Brain pericyte (primary cell): ENCODE measurements at regions not wholly inside any gene's neighbourhood (a gene's known extent, or its start where the extent isn't known, plus 50 kb on each side); places are given as distances from the start of the nearest gene placed in this dataset.

Experiments used
- DNase-seq: peaks from one replicate; pipeline ENCODE4 v3.0.0-alpha.2; 2012; ENCODE audit warnings: low read depth, low spot score

DNA sequence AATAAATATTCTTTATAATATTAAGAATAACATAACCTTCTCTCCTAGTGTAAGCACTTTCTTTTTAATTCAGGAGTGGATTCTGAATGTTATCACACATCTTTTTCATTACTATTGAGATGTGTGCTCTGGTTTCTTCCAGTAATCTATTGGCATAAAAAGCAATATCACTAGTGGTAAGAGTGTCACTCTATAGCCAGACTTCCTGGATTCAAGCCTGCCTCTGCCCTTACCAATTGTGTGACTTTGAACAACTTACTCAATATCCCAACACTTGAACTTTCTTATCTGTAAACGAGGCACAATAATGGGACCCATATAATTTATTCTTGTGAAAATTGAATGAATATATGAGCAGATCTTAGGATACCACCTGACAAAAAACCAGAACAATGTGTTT, 71.0 kb downstream of the SEM1 start:
- DNase-seq: no peak

DNA sequence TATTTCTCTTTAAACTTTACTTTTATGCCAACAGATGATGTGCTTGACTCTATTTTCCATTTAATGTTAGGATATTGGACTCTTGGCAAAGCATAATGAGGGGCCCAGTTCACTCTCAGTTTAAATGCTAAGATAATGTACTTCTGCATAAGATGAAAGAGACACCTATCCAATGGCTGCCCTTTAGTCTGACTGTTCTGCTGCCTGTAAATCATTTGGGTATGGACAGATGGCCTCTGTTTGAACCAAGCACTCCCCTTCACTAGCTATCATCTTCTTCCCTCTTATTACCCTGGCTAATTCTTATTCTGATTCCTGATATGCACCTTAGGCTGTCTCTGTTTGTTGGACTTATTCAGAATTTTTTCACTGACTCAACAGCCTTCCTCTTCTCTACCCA, 72.1 kb downstream of the SEM1 start:
- DNase-seq: no peak

DNA sequence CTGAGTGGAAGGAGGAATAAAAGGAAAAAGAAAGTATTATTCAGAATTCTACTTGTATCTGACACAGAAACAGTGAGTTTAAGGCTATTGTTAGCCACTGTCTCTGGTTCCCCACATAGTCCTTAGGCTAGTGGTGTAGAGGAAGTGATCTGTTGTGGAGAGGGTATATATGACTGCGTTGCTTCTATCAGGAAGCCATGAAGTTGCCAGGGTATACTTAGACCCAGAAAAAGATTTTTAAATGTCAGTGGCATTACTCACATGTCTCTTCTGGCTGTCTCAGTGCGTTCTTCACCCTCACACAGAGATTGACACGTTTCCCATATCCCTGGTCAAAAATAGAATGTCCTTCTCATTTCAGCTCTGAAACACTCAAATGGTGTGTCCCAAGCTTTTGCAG, 72.7 kb downstream of the SEM1 start:
- no peak for DNase-seq

DNA sequence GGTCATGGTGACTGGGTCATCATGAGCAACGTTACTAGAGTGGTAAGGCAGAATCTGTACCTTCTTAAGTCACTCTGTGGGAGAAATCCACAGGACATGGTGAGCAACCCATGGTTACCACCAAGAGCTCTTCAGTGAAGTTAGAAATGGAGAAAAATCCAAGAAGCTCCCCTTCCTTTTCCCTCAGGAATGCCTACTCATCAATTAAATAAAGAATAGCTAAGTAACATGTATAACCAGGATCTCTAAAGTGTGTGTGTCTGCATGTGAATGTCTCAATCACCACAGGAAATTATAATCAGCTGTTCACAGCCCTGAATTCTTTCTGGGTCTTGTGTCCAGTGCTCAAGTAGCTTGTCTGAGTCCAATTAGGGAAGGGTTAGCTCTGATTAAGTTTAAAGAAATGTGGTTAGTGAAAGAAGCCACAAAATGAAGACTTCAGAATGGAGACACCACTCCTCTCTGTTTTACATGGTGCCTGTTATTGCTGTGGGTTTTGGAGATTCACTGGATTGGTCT, 73.2 kb downstream of the SEM1 start:
- DNase-seq: no peak

DNA sequence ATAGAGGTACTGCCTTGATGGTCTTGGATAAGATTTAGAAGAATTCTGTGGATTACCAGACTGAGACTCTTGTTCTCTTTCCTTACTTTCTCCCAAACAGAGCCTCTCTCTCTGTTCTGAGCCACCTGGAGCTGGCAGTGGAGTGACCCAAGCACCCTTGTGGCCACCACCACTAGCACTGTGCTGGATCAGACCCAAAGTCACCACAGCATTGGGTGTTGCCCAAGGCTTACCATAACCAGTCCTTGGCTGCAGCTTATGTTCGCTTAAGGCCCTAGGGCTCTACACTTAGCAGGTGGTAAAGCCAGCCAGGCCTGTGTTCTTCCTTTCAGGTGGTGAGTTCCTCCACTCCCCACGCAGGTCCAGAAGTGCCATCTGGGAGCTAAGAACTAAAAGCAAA, 79.8 kb downstream of the SEM1 start:
- no peak for DNase-seq

DNA sequence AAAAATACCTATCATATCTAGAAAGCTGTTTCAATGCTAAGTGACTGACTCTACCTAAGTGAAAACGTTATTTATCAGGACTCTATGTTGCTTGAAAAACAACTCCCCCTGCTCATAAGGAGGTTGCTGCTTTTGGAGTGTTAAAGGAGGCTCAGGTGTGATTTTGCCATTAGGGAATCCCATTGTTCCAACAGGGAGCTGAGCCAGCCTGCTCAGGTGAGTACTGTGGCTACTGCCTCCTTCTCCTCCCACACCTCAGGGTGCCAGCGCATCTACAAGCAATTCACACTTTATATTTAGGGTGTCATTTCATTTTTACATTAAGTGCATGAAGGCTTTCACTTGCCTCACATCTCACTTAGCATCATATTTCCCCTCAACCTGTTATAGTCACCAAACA, 84.7 kb downstream of the SEM1 start:
- no peak for DNase-seq

DNA sequence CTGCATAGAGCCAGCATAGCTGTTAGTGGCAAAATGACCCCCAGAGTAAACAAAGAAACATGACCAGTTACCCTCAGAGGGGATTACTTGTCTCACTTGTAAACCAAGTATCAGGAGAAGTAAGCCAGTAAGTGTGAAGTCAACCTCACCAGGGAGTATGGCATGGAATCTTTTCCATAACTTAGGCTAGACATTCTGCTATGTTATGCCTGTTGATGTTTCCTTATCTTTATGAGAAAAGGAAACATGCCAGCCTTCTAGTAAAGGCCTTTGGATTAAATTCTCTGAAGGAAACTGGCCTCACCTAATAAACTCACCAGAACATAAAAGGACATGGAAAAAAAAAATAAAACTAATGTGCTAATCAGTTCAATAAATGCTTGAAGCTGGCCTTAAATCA, 87.7 kb downstream of the SEM1 start:
- DNase-seq: no peak

DNA sequence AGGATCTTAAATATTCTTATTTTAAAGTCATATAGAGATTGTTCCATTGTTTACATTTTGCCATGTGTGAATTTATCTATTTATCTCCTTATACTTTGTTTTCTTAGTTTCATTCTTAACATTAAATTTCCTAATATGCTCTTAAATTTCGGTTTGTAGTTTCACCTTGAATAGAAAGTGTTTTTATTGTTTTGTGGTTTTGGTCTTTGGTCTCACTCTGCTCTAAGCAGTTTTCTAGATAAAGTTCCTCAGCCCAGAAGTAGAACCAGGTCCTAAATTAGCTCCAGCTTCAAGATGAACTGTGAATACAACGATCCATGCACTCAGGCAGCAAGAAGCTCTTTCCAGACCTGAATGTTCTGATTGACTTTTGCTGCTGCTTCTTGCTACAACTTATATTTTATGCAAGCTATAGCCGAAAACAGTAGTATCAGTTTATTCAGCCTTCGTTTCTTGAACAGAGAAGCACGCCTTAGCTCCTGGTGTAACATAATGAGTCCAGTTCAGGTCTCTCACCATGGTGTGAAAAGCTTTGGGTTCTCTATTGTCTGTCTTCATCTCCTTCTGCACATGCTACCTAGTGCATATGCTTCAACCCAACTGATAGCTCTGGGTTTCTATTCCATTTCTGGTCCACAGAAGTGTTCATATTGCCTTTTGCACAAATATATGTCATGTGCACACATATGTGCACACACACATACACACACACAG, 95.3 kb downstream of the SEM1 start:
- no peak for DNase-seq

DNA sequence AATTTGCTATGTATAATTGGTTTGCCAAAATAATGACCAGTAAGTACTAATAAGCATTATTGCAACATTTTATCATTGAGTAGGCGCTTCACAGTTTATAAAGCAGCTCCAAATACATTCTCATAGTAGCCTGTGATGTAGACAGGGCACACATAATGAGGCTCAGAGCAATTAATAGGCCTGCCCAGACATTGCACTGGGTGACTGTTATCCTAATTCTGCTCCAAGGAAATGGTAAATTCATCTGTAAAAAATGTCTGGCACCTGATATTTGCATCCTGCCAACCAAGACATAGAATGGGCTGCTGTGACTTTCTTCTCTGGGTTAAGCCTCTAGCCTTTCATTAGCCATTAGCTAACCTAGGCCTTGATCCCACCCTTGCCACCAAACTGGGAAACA, 97.6 kb downstream of the SEM1 start:
- no peak for DNase-seq

DNA sequence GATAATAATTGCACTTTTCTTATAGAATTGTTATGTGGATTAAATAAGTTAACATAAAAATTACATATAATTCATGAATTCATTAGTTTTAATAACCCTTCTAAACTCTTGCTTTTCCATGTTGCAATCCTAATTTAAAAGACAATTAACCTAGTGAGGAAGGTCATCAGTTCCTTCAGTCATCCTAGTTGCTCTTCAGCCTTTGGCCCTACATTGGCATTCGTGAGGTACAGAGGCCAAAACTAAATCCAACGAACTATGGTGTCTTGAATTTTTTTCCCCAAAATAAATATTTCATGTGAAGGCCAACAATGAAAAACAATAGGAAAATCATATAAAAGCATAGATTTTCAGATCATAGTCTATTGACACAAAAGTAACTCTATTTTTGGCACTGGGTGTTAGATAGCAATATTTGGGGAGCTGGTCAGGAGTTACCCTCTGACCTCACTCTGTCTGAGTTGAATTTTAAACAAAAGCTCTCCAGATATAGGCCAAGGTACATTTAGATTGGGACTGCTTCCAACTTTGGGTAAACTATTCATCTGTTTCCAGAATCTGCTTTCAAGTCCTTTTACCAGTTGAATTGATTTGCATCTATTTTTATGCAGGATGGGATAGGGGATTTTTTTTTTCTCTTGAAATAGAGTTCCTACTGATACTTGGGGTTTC, 104.5 kb downstream of the SEM1 start:
- no peak for DNase-seq

DNA sequence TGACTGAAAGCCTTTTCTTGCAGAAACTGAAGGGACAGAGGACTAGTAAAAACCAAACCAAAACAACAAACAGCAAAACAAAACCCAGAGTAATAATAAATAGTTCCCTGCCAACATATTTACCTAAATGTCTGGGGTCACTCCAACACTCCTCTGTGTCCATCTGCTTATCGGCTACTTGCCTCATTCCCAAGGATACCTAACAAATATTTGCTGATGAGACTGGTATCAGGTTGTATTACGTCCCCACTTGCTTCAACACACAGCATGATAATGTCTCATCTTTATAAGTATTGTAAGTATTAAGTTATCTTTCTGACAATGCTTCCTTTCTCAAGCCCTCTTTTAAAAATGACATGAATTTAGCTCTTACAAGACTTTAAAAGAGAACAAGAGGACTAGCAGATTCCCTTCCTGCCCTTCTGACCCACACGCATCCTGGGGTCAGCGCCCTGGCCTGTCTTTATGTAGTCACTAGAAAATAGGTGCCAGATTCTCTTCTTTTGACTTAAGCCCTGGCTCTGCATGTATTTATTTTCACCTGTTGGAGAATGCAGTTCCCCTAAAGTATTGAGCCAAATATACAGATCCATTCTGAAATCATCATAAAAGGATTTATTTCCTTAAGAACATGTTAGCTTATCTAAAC, 110.2 kb downstream of the SEM1 start:
- DNase-seq: no peak

DNA sequence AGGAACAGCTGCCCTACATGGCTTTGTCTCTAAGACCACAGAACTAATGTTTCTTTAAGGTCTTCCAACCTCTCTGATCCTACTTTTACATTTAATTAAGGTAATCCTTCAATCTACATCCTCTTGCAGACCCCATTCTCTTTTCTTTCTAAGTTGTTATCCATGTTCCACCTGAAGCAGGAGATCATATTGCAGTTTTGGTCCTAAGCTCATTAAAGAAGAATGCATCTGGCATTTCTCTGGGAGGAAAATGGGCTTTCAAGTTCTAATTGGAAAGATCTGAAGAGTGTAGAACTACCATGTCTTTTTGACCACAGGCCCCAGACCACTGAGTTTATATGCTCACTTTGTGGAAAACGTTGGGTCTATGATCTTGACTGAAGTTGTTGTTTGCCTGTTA, 111.2 kb downstream of the SEM1 start:
- DNase-seq: no peak

DNA sequence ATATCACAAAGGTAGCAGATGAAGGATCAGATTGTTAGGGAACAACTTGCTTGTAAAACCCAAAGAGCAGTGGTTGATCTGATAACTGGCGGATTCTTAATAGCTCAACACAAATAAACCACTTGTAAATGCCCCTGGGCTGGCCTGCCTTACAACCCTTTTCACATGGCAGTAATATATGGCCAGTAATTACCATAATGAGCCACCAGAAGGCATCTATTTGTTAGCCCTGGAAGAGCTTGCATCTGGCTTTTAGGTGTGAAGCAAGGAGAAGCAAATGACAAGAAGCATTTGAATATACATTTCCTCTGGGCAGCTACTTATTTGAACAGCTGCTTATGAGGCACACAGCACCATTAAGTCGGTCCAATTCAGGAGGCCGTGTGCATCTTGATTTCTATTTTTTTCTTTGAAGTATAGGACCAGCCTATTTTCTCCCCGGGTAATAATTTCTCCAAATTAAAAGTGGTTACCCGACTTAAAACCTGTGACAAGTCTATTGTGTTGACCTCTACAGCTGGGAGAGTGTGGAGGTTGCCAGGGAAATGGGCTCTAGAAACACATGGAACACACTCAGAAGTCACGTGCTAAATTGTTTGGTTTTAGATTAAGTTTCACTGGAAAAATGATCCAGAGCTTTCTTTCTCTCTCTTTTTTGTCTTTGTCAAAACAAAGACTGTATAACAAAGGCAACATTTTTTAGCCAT, 113.4 kb downstream of the SEM1 start:
- DNase-seq: no peak

DNA sequence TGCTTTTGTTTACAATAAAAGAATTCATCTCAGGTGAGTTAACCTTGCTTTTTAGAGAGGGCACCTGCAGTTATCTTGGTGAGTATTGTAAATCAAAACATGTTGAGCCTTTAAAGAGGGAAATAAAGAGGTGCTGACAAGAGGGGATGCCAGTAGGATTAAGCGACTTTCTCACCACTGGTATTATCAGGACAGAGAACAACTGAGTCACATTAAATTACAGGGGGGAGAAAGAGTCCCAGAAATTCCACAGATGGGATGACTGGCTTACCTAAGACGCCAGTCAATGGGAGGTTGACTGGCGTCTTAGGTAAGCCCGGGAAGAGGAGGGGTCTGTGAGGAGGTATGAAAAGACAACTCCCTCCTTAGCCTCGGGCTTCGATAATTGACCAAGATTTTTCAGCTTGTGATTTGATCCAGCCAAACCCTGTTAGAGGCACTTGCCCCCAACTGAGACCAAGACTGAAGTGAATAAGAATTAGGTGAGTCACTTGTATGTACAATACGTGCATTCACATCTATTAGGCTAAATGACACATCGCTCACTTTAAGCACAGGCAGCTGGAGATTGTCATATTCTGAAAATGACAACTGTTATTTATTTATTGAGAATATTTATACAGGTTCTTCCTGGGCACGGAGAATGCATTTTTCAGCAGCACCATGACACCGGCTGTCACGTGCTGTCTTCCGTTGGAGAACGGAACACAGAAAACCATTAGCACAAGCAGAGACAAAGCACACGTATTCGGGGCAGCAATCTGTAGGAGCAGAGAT, 117.6 kb downstream of the SEM1 start:
- no peak for DNase-seq

DNA sequence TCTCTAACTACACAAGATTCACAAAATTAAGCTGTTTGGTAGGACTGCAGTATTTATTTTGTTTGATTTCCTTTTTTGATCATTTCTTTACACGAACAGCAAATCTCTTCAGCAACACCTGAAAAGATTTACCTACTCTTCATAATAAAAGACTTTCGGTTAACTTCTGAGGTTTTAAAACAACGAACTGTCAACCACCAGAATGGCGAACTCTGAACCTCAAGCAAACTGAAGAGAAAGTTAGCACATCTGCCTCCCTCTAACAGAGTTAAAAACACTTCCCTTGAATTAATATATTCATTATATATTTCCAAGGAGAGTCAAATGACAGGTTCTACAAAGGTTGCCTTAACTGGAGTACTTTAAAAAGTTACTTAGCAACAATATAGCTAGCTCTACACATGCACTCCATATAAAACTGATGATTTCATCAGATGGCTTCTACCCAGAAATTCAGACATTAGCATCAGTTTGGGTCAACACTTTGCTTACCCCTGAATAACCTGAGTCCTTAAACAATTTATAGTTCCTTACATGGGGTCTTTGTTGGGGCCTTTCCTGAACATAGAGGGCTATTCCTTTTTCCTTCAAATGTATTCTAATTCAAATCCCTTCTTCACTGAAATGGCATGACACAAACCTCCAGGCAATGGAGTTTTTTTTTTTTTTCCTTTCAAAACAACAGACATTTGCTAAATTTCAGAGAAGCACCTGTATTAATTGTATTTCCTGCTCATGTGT, 118.3 kb downstream of the SEM1 start:
- DNase-seq: no peak

DNA sequence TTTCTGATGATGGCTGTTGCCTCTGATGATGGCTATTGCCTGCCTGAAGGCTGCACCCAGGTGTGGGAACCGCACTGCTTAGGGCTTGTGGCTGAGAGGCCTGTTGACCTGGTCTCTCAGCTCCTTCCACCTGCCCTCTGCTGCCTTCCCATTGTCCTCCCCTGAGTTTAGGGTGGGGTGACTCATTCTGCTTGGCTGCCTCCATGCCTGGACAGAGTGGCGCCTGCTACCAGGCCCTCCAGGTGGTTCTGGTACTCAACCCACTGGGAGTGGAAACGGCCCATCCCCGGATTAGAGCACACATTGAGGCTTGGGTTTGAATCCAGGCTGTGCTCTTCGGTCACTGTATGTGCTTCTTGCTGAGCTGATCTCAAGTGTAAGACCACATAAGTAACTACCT, 120.6 kb downstream of the SEM1 start:
- no peak for DNase-seq

DNA sequence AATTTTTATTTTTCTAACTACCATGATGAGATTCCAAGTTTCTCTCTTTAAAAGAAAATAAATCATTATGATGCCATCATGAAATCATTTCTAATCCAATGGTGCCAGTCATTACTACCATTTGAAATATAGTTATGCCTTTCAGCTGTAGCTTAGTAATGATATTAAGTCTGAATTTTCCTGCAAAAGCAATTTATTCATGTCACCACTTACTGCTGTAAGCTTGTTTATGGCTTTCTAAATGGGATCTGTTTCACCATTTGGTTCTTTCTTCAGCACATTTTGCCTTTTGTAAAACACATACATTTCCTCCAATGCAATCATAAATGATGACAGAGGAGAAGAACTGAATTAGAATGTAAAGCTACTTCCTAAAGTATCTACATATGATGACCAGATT, 130.5 kb downstream of the SEM1 start:
- DNase-seq: no peak

DNA sequence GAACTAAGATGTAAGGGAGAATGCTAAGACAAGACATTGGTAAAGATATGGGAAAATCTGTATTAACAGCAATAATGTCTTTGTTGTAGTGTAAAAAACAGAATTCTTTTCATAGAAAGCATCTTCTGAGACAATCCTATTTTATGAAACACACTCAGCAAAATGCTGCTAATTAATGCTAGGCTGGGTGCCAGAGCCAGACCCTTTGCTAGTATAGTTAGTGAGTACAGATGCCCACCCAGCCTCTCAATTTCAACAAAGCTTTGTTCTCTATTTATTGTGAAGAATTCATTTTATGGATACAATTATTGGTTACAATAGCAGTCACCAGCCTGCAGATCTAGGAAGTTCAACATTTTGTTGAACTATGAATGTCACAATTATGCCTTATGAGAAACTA, 131.0 kb downstream of the SEM1 start:
- no peak for DNase-seq

DNA sequence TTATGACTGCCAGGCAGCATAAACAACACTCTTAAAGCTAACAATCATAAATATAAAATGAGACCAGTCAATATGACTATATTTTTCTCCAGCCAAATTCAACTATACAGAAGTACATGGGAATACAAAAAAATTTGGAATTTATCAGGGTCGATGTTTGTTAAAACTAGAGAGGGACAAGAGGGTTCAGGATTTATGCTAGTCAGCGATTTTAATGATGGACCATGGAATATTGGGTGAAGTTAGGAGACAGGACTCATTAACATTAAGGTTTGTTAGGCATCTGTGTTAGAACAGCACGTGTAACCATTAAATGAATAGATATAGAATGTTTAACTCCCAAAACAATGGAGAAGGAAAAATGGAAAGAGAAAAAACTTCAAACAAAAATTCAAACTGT, 146.2 kb downstream of the SEM1 start:
- DNase-seq: no peak

DNA sequence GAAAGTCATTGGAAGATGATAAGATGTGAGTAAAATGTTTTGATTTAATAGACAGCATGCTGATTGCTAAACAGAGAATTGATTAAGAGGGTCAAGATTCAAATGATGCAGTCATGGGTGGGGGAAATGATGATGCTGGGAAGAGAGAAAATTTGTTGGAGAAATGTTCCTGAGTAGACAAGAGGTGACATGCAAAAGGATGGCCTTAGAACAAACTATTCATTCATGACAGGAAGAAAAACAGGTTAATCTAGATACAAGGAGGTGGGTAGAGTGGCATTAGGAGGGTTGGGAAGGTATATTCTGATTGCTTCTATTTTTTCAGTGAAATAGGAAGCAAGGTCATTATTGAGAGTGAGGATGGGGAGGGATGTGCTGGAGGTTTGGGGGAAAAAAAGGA, 146.7 kb downstream of the SEM1 start:
- no peak for DNase-seq

DNA sequence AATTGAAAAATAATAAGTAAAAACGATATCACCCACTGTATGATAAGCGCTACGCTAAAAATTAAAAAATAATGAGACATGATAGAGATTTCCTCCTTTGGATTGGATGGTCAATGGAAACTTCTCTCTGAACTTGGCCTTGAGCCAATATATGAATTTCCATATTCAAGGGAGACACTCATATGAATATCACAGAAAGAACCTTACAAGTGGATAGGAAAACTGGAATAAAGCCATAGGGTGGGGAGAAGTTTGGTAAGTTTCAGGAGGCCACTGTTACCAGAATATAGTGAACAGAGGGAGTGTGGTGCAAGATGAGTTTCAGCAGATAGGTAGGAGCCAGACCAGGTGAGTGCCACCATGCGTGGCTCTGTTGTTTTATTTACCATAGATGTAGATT, 147.2 kb downstream of the SEM1 start:
- DNase-seq: no peak
